ENCODE measurements at regions not wholly inside any gene's neighbourhood (a gene's known extent, or its start where the extent isn't known, plus 50 kb on each side); places are given as distances from the start of the nearest gene placed in this dataset.

- no peak overlapping the region for H3K4me2 ChIP-seq
- no peak for DNase-seq (ENCODE audit: low read depth in 1 of 2, low spot score in 1 of 2)
- FAIRE-seq: peak; percentile 56
- no peaks in the 10 kb centered on the region for H3K9me3 ChIP-seq
- H3K27ac ChIP-seq: no peak overlapping the region
- POLR2A ChIA-PET: no interaction called here
- 78% methylated on average over 3 of the region's 3 CpGs for WGBS (ENCODE audit: missing lambda C conversion rate)
- no peak overlapping the region for H3K4me3 ChIP-seq
- ATAC-seq: 0 out of 6 replicates have a peak, but pooled peaks of 1 of the 2 experiments have one; percentile 30
- no peaks in the 10 kb centered on the region for H3K4me1 ChIP-seq
- CTCF ChIA-PET: interaction anchor here (0.7 to 2.0 kb wide), 7 partner anchors 7 to 466 kb away, joined by 3 to 9 read pairs (median 5); no protein-coding TSS in a partner anchor
- TF ChIP-seq CEBPB (IDR thresholded peaks at IDR 0.05): no peak
- TF ChIP-seq FOXS1 (CRISPR knock-in tag; IDR thresholded peaks at IDR 0.05): no peak
These were observed 172.7 kb downstream of the TANC2 start for GRCh38 chr17:63138713-63139112.

- ChIA-PET CTCF (interaction anchor here (0.8 to 1.0 kb wide), 2 partner anchors 8 to 254 kb away, joined by 3 to 5 read pairs; no protein-coding TSS in a partner anchor), POLR2A (no interaction called here)
- no peak for FAIRE-seq
- no peaks in the 10 kb centered on the region for H3K4me1 ChIP-seq
- no peak overlapping the region for H3K4me2 ChIP-seq
- no peak for ATAC-seq
- 89% methylated on average over 3 of the region's 3 CpGs for WGBS (ENCODE audit: missing lambda C conversion rate)
- H3K4me3 ChIP-seq: no peak overlapping the region
- TF ChIP-seq USF2 (IDR thresholded peaks at IDR 0.05) (no peak), MYC (IDR thresholded peaks at IDR 0.05; ENCODE audit: borderline replicate concordance, low read length) (no peak), RAD21 (conservative IDR thresholded peaks at IDR 0.05 in 1 of 2, IDR thresholded peaks at IDR 0.05 in 1 of 2) (no peak), HMGXB4 (CRISPR knock-in tag; IDR thresholded peaks at IDR 0.05; ENCODE audit: borderline replicate concordance) (no peak), HOXA7 (CRISPR knock-in tag; IDR thresholded peaks at IDR 0.05) (no peak), FOSL2 (IDR thresholded peaks at IDR 0.05) (no peak), FOSL2 (CRISPR knock-in tag; IDR thresholded peaks at IDR 0.05) (no peak), HEYL (CRISPR knock-in tag; IDR thresholded peaks at IDR 0.05) (no peak), JUN (IDR thresholded peaks at IDR 0.05) (no peak), BCL3 (IDR thresholded peaks at IDR 0.05) (no peak), HOXB5 (CRISPR knock-in tag; IDR thresholded peaks at IDR 0.05) (no peak), TP53 (CRISPR knock-in tag; IDR thresholded peaks at IDR 0.05) (no peak), CHD4 (IDR thresholded peaks at IDR 0.05; ENCODE audit: borderline replicate concordance) (no peak), RFX5 (IDR thresholded peaks at IDR 0.05) (no peak), RCOR1 (IDR thresholded peaks at IDR 0.05; ENCODE audit: low read depth, low read length) (no peak), EHMT2 (IDR thresholded peaks at IDR 0.05; ENCODE audit: low read depth) (no peak)
- no peaks in the 10 kb centered on the region for H3K9me3 ChIP-seq
- H3K27ac ChIP-seq: no peak overlapping the region
- no peak for DNase-seq (ENCODE audit: low read depth in 1 of 2, low spot score in 1 of 2)
These were observed 173.3 kb downstream of the TANC2 start for GRCh38 chr17:63139356-63139755.

GRCh38 chr17:63140255-63140654 is 174.2 kb downstream of the TANC2 start:
- POLR2A ChIA-PET: no interaction called here
- no peak for TF ChIP-seq HOXB5 (CRISPR knock-in tag; IDR thresholded peaks at IDR 0.05)
- TF ChIP-seq CHD2 (IDR thresholded peaks at IDR 0.05; ENCODE audit: low read length, partially characterized antibody): no peak
- no peak for TF ChIP-seq ESRRA (IDR thresholded peaks at IDR 0.05; ENCODE audit: borderline replicate concordance, low read length)
- no peak for TF ChIP-seq FOSL2 (IDR thresholded peaks at IDR 0.05)
- TF ChIP-seq FOSL2 (CRISPR knock-in tag; IDR thresholded peaks at IDR 0.05): no peak
- no peak for TF ChIP-seq POLR2A (IDR thresholded peaks at IDR 0.05; ENCODE audit: low read length)
- no peak for TF ChIP-seq POLR2AphosphoS2 (conservative IDR thresholded peaks at IDR 0.05; ENCODE audit: low read length)
- no peak for TF ChIP-seq ATOH8 (CRISPR knock-in tag; IDR thresholded peaks at IDR 0.05; ENCODE audit: low read depth)
- TF ChIP-seq KDM1A (IDR thresholded peaks at IDR 0.05; ENCODE audit: low read depth): no peak
- TF ChIP-seq CBX2 (IDR thresholded peaks at IDR 0.05; ENCODE audit: borderline replicate concordance, low read depth): no peak
- no peak for TF ChIP-seq SMC3 (IDR thresholded peaks at IDR 0.05)
- TF ChIP-seq USF2 (IDR thresholded peaks at IDR 0.05): no peak
- TF ChIP-seq PBX3 (IDR thresholded peaks at IDR 0.05): no peak
- H3K4me1 ChIP-seq: no peaks in the 10 kb centered on the region
- CTCF ChIA-PET: interaction anchor here (0.5 to 1.2 kb wide), 2 partner anchors 10 to 325 kb away, joined by 3 read pairs; no protein-coding TSS in a partner anchor
- FAIRE-seq (peak; percentile 18), DNase-seq (ENCODE audit: low read depth in 1 of 2, low spot score in 1 of 2) (no peak), ATAC-seq (no peak; a peak in 1 of 6 replicates)
- no peak overlapping the region for H3K4me2 ChIP-seq
- no peak overlapping the region for H3K4me3 ChIP-seq
- 66% methylated on average over 1 of the region's 1 CpG for WGBS (ENCODE audit: missing lambda C conversion rate)
- no peaks in the 10 kb centered on the region for H3K9me3 ChIP-seq
- no peak overlapping the region for H3K27ac ChIP-seq

Measured in A549 (cell line).